ENCODE measurements at regions not wholly inside any gene's neighbourhood (a gene's known extent, or its start where the extent isn't known, plus 50 kb on each side); places are given as distances from the start of the nearest gene placed in this dataset.

- Histone ChIP-seq H3K9me3 (no peaks in the 10 kb centered on the region), H3K4me3 (no peak overlapping the region), H3K36me3 (no peaks in the 10 kb centered on the region), H3K27me3 (no peaks in the 10 kb centered on the region; the same call in 1 of the 2 replicates)
- DNase-seq: no peak
Observed at GRCh38 chr11:120037111-120037510, 100.8 kb downstream of the TRIM29 start.

DNA sequence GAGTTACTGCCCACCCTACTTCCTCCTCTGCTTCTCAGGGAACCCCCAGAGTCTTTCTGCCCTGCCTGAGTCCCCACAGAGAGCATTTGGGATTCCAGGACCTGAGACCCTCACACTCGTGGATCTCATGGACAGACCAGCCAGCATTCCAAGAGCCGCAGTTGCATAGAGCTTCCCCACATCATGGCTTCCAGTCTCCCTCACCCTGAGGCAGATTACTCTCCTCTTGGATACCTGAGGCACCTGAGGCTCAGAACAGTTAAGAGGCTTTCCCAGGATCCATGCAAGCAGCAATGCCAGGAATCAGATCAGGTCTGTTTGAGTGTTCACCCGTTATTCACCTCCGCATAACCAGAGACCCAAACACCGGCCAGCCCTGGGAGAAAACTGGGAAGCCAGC lies 102.2 kb downstream of the TRIM29 start:
- Histone ChIP-seq H3K27me3 (no peaks in the 10 kb centered on the region), H3K9me3 (no peaks in the 10 kb centered on the region), H3K36me3 (no peaks in the 10 kb centered on the region), H3K4me3 (no peak overlapping the region)
- DNase-seq: no peak

GRCh38 chr11:120034881-120035630 lies 102.9 kb downstream of the TRIM29 start:
- H3K27me3 ChIP-seq: no peaks in the 10 kb centered on the region
- H3K36me3 ChIP-seq: no peaks in the 10 kb centered on the region
- no peak overlapping the region for H3K4me3 ChIP-seq
- no peaks in the 10 kb centered on the region for H3K9me3 ChIP-seq
- no peak for DNase-seq

DNA sequence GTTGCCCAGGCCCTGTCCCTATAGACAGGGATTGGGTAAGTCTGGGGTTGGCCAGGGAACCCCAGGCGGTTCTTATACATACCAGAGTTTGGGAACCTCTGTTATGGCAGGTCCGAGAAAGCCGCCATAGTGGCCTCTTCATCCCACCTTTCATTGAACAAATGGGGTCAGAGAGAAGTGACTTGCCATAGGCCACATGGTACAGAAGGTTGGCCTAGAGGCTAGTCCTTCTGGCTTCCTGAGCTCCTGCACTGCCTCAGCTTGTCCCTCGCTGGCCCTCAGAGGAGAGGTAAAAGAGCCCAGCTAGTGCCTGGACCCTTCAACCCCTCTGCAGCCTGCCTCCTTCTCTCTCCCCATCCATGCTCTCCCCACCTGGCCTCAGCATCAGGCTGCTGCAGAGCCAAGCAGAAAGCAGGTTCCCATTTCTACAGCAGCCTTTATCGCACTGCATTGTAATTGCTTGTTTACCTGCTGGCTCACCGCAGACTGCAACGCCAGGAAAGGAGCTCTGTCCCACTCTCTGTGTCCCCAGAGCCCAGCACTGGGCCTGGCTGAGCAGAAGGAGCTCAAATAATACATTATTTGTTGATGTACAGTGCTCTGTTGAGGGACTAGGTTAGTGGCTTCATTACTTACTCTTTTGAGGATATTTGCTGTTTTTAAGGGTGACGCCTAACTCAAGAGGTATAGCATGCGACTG lies 103.6 kb downstream of the TRIM29 start:
- Histone ChIP-seq H3K36me3 (no peaks in the 10 kb centered on the region), H3K27me3 (no peaks in the 10 kb centered on the region), H3K4me3 (no peak overlapping the region), H3K9me3 (no peaks in the 10 kb centered on the region)
- no peak for DNase-seq

DNA sequence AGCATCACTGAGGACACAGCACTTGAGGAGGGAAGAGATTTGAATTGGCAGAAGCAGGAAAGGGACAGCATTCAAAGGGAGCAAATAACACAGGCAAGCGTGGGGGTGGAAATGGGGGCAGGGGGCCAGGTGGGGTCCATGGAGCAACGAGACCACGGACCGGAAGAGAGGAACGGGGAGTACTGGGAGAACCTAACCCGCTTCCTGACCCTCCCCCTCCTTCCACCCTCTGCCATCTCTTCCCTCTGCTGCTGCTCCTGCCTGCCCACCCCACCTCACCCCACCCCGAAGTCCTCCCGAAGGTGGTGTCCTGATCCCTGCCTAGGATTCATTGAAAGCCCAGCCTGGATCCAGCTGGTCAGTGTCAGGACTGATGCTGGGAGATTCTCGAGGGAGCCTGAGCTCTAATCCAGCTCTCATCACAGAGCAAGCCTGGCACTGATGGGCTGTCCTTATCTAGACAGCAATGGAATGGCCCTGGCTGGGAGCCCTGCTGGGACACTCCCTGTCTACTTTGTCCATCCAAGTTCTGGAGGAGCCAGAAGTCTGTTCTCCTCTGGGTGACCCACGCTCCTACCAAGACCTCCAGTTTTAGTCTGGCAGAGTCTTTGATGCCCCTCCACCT lies 105.0 kb downstream of the TRIM29 start:
- no peak for DNase-seq
- Histone ChIP-seq H3K4me3 (no peak overlapping the region), H3K36me3 (no peaks in the 10 kb centered on the region), H3K27me3 (no peaks in the 10 kb centered on the region; the same call in 1 of the 2 replicates), H3K9me3 (no peaks in the 10 kb centered on the region)

DNA sequence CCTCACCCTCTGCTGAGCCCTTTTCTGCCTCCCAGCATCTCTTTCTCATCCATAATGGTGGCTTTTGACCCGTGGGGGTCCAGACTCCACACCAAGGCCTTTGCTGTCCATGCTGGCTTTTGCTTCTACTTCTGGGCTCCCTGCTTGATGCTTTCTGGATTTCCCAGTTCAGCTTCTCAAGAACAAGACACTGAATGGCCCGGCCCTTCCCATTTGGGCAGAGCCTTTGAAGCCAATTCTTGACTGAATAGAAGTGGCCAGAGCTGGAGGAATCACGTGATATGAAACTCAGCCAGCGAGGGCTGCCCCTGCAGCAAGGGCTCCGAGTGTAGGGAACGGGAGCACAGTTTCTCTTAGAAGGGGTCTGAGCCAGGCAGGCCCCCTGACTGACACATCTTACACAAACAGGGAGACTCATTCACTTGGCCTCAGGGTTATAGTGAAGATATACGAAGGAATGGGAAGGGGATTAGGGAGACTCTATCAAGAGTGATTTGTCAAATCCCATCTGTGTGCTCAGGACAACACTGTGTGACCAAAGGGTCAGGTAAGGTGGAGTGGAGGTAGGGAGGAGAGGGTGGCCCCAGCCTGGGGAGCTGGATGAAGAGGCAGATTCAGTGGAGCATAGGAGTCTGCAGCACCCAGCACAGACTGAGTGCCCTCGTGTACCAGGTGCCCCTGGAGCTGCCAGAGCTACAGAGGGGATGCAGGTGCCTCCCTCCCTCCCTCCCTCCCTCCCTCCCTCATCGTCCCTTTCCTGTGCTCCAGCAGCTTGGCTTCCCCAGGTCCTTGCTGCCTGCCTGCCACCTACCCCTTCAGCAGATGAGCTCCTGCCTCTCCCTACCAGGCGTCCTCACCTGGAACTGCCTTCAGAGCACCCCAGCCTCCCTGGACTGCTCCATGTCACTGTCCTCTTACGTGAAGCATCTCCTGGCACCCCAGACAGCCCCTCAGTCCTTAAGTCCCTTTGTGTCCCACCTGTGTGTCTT lies 106.0 kb downstream of the TRIM29 start:
- no peak for DNase-seq
- no peaks in the 10 kb centered on the region for H3K36me3 ChIP-seq
- H3K27me3 ChIP-seq: peaks cover 8% of the 10 kb centered on the region
- H3K4me3 ChIP-seq: no peak overlapping the region
- H3K9me3 ChIP-seq: no peaks in the 10 kb centered on the region

DNA sequence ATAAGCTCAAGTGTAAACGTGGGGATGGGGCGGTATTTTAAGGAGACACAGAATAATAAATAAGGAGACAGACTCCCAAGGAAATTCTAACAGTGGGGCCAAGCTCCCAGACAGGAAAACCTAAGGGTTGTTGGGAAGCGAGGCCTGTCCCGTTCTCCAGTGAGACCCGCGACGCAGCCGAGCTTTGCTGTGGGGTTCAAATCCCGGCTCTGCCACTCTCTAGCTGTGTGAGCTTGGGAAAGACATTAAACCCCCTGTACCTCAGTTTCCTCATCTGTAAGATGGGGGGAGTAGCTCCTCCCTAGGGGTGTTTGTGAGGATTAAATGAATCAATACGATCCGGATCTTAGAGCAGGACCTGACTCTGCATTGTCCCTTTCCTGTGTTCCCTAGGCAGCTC lies 106.8 kb downstream of the TRIM29 start:
- Histone ChIP-seq H3K4me3 (no peak overlapping the region), H3K27me3 (peaks cover 11% of the 10 kb centered on the region), H3K9me3 (no peaks in the 10 kb centered on the region; the same call in 1 of the 2 replicates), H3K36me3 (no peaks in the 10 kb centered on the region)
- DNase-seq: no peak

DNA sequence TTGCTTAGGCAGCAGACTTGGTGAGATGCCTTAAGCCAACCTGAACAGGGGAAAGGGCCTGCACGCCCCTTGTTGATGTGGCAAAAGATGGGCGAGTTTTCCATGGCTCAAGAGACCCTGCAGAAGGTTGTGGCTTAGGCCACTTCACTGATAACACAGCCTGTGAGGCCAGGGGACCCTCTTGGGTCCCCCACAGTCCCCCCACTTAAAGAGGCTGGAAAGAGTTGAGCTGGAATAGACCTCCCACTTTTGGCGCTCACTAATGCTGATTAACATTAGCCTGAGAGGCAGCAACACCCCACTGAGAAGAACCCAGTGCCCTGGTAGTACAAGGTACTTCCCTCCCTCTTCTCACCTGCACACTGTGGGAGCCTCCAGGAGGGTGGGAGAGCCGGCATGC lies 107.5 kb downstream of the TRIM29 start:
- Histone ChIP-seq H3K9me3 (no peaks in the 10 kb centered on the region; the same call in 1 of the 2 replicates), H3K27me3 (peaks cover 11% of the 10 kb centered on the region), H3K36me3 (no peaks in the 10 kb centered on the region), H3K4me3 (no peak overlapping the region)
- DNase-seq: no peak

DNA sequence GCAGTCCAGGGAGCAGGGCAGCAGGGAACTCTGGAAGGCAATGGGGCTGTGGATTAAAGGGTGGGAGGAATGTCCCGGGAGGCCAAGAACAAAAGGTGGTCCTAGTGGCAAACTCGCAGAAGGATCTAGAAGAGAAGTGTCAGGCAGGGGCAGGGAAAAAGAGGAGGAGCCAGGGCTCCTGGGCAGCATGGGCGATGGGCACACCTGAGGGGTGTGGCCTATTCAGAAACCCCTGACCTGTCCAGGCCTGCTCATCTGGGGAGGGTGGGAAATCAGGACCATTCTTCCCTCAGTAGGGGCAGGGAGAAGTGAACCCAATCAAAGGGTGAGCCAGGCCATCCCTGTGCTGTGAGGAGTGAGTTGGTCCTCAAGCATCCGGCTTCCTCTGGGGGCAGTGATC lies 108.6 kb downstream of the TRIM29 start:
- Histone ChIP-seq H3K36me3 (no peaks in the 10 kb centered on the region), H3K27me3 (peaks cover 11% of the 10 kb centered on the region), H3K9me3 (no peaks in the 10 kb centered on the region; the same call in 1 of the 2 replicates), H3K4me3 (no peak overlapping the region)
- no peak for DNase-seq

- Histone ChIP-seq H3K9me3 (no peaks in the 10 kb centered on the region; the same call in 1 of the 2 replicates), H3K36me3 (no peaks in the 10 kb centered on the region), H3K27me3 (peaks cover 11% of the 10 kb centered on the region), H3K4me3 (no peak overlapping the region)
- DNase-seq: no peak
Observed at GRCh38 chr11:120028897-120029258, 109.0 kb downstream of the TRIM29 start.

- peaks cover 11% of the 10 kb centered on the region for H3K27me3 ChIP-seq
- no peak overlapping the region for H3K4me3 ChIP-seq
- H3K9me3 ChIP-seq: no peaks in the 10 kb centered on the region; the same call in 1 of the 2 replicates
- no peaks in the 10 kb centered on the region for H3K36me3 ChIP-seq
- no peak for DNase-seq
Observed at GRCh38 chr11:120028181-120028896, 109.6 kb downstream of the TRIM29 start.

GRCh38 chr11:120027546-120028180 lies 110.2 kb downstream of the TRIM29 start:
- H3K27me3 ChIP-seq: peaks cover 11% of the 10 kb centered on the region
- no peaks in the 10 kb centered on the region; the same call in 1 of the 2 replicates for H3K9me3 ChIP-seq
- DNase-seq: no peak
- H3K4me3 ChIP-seq: no peak overlapping the region
- H3K36me3 ChIP-seq: no peaks in the 10 kb centered on the region

GRCh38 chr11:120025606-120026335 lies 112.1 kb downstream of the TRIM29 start:
- DNase-seq: no peak
- Histone ChIP-seq H3K4me3 (no peak overlapping the region), H3K9me3 (no peaks in the 10 kb centered on the region; the same call in 1 of the 2 replicates), H3K36me3 (no peaks in the 10 kb centered on the region), H3K27me3 (peaks cover 11% of the 10 kb centered on the region)

DNA sequence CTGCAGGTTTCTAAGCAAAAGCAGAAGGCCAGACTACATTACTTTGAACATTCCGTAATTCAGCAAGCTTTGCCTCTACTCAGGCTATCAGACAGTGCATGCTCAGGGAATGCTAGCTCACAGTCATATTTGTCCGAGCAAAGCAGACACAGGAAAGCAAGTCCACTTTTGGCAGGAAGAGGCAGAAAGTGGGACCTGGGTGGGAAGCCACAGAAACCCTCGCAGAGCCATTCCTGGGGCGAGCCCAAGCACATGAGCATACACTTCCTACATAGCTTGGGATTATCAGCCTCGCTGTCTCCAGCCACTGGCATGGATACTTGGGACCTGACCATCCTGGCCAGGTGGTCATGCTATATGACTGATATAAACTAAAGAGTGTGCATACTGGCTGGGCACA lies 113.3 kb downstream of the TRIM29 start:
- peaks cover 11% of the 10 kb centered on the region for H3K27me3 ChIP-seq
- no peaks in the 10 kb centered on the region for H3K36me3 ChIP-seq
- H3K4me3 ChIP-seq: no peak overlapping the region
- H3K9me3 ChIP-seq: no peaks in the 10 kb centered on the region; the same call in 1 of the 2 replicates
- no peak for DNase-seq

DNA sequence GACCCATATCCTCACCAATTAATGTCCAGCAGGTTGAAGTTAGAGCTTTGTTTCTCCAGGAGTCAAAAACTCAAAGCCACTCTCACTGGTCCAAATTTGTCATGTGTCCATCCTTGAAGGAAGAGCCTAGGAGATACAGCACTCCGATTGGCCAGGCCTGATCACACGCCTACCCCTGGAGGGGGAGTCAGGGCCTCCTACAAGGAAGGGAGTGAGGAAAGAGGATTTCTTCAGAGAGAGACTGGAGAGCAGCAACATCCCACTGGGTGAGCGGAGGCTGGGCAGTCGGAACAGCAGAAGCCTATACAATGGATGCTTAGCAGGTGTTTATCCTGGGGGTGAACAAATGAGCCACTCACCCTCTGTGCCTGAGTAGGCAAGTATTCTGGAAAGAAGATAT lies 113.9 kb downstream of the TRIM29 start:
- H3K36me3 ChIP-seq: no peaks in the 10 kb centered on the region
- no peak overlapping the region for H3K4me3 ChIP-seq
- H3K9me3 ChIP-seq: no peaks in the 10 kb centered on the region; the same call in 1 of the 2 replicates
- no peak for DNase-seq
- peaks cover 11% of the 10 kb centered on the region for H3K27me3 ChIP-seq
